H4 (cell line): ENCODE measurements at regions not wholly inside any gene's neighbourhood (a gene's known extent, or its start where the extent isn't known, plus 50 kb on each side); places are given as distances from the start of the nearest gene placed in this dataset.

ENCODE experiments used
- DNase-seq: peaks from one replicate; pipeline ENCODE4 v3.0.0-alpha.2; 2015; ENCODE audit warnings: low spot score

GRCh38 chrX:37287741-37288444 lies 61.3 kb upstream of the PRRG1 start:
- peak; percentile 6 for DNase-seq

GRCh38 chrX:37291924-37292323 lies 57.2 kb upstream of the PRRG1 start:
- no peak for DNase-seq
